Activated B cell treated with CpG ODN at 0.5 μM for 24 hours (primary cell): ENCODE measurements at regions not wholly inside any gene's neighbourhood (a gene's known extent, or its start where the extent isn't known, plus 50 kb on each side); places are given as distances from the start of the nearest gene placed in this dataset.

Source experiments
- ATAC-seq: fragments of 200-7000 bp; cut with Tn5 transposase; one replicate; pipeline ENCODE4 v1.10.0; 2021; ENCODE audit warnings: low read depth, mild to moderate bottlenecking, moderate library complexity
- CTCF ChIA-PET: fragments of 350-600 bp; sonication (Branson Sonifier 250); formaldehyde crosslinking; loops from one replicate; lab custom pipeline; 2021; ENCODE audit warnings: antibody characterized with exemption; lab: Charles Lee
- POLR2A ChIA-PET: fragments of 350-600 bp; sonication (Branson Sonifier 250); formaldehyde crosslinking; loops from one replicate; lab custom pipeline; 2021; ENCODE audit warnings: antibody characterized with exemption; lab: Charles Lee
- DNase-seq: peaks from one replicate; pipeline ENCODE4 v3.0.0; 2022
- H3K27ac Mint-ChIP-seq: one replicate; pipeline ENCODE4 v1.8.0; 2020; ENCODE audit warnings: mixed read lengths
- H3K27me3 Mint-ChIP-seq: one replicate; pipeline ENCODE4 v1.8.0; 2021; ENCODE audit warnings: mixed read lengths
- H3K36me3 Mint-ChIP-seq: one replicate; pipeline ENCODE4 v1.8.0; 2021; ENCODE audit warnings: low read depth, mixed read lengths
- H3K4me1 Mint-ChIP-seq: one replicate; pipeline ENCODE4 v1.8.0; 2021; ENCODE audit warnings: mixed read lengths
- H3K4me3 Mint-ChIP-seq: one replicate; pipeline ENCODE4 v1.8.0; 2020; ENCODE audit warnings: mild to moderate bottlenecking, mixed read lengths
- H3K9me3 Mint-ChIP-seq: one replicate; pipeline ENCODE4 v1.8.0; 2020; ENCODE audit warnings: mixed read lengths
- CTCF ChIP-seq: fragments of 200-600 bp; IDR thresholded peaks from one replicate; pipeline ENCODE4 v1.8.0; 2022; ENCODE audit warnings: antibody characterized with exemption, mild to moderate bottlenecking
- intact Hi-C: fragments of 100-400 bp; cut with micrococcal nuclease; formaldehyde crosslinking; loops from one replicate; pipeline ENCODE4 v1.15.1; 2024

- Mint-ChIP-seq H3K9me3 (peaks cover 5% of the 10 kb centered on the region), H3K36me3 (no peaks in the 10 kb centered on the region), H3K27me3 (no peaks in the 10 kb centered on the region), H3K4me1 (peaks cover 31% of the 10 kb centered on the region), H3K27ac (no peak overlapping the region), H3K4me3 (peak overlapping the region; percentile 1)
- ChIA-PET POLR2A (interaction anchor here (0.6 kb wide), 1 partner anchor 185 kb away, joined by 3 read pairs; no protein-coding TSS in a partner anchor), CTCF (no interaction called here)
- DNase-seq (no peak), ATAC-seq (no peak)
- intact Hi-C loops, result no loop called here
- no peak for TF ChIP-seq CTCF
These were observed 326.9 kb downstream of the ZNF608 start for GRCh38 chr5:124419531-124419930.

- TF ChIP-seq CTCF, result no peak
- intact Hi-C loops, result no loop called here
- H3K36me3 Mint-ChIP-seq, result no peaks in the 10 kb centered on the region
- ATAC-seq, result no peak
- H3K27ac Mint-ChIP-seq, result no peak overlapping the region
- peaks cover 5% of the 10 kb centered on the region for H3K9me3 Mint-ChIP-seq
- POLR2A ChIA-PET, result no interaction called here
- no peak overlapping the region for H3K4me3 Mint-ChIP-seq
- H3K4me1 Mint-ChIP-seq, result peaks cover 31% of the 10 kb centered on the region
- no peaks in the 10 kb centered on the region for H3K27me3 Mint-ChIP-seq
- CTCF ChIA-PET, result no interaction called here
- DNase-seq, result no peak
These were observed 328.0 kb downstream of the ZNF608 start for GRCh38 chr5:124418390-124418789.

GRCh38 chr5:124417196-124417595 lies 329.2 kb downstream of the ZNF608 start:
- Mint-ChIP-seq H3K27me3 (peaks cover 3% of the 10 kb centered on the region), H3K4me3 (no peak overlapping the region), H3K4me1 (peaks cover 31% of the 10 kb centered on the region), H3K36me3 (no peaks in the 10 kb centered on the region), H3K27ac (no peak overlapping the region), H3K9me3 (peaks cover 3% of the 10 kb centered on the region)
- intact Hi-C loops, result no loop called here
- DNase-seq, result no peak
- no peak for TF ChIP-seq CTCF
- ChIA-PET CTCF (no interaction called here), POLR2A (no interaction called here)
- ATAC-seq, result no peak

GRCh38 chr5:124416627-124417026 lies 329.8 kb downstream of the ZNF608 start:
- Mint-ChIP-seq H3K27me3 (peaks cover 3% of the 10 kb centered on the region), H3K4me1 (peaks cover 29% of the 10 kb centered on the region), H3K9me3 (no peaks in the 10 kb centered on the region), H3K36me3 (no peaks in the 10 kb centered on the region), H3K27ac (no peak overlapping the region), H3K4me3 (no peak overlapping the region)
- no peak for TF ChIP-seq CTCF
- ATAC-seq (no peak), DNase-seq (no peak)
- CTCF ChIA-PET, result no interaction called here
- intact Hi-C loops, result no loop called here
- POLR2A ChIA-PET, result no interaction called here

- no peak for DNase-seq
- H3K27ac Mint-ChIP-seq, result no peak overlapping the region
- peaks cover 32% of the 10 kb centered on the region for H3K4me1 Mint-ChIP-seq
- ChIA-PET CTCF (no interaction called here), POLR2A (no interaction called here)
- H3K27me3 Mint-ChIP-seq, result peaks cover 3% of the 10 kb centered on the region
- no peaks in the 10 kb centered on the region for H3K36me3 Mint-ChIP-seq
- intact Hi-C loops, result loop anchor here (5.0 kb wide), 1 partner anchor 592 kb away; no protein-coding TSS in a partner anchor
- TF ChIP-seq CTCF, result no peak
- ATAC-seq, result no peak
- H3K4me3 Mint-ChIP-seq, result no peak overlapping the region
- H3K9me3 Mint-ChIP-seq, result no peaks in the 10 kb centered on the region
These were observed 331.5 kb downstream of the ZNF608 start for GRCh38 chr5:124414973-124415372.
